ENCODE measurements at regions not wholly inside any gene's neighbourhood (a gene's known extent, or its start where the extent isn't known, plus 50 kb on each side); places are given as distances from the start of the nearest gene placed in this dataset.

DNA sequence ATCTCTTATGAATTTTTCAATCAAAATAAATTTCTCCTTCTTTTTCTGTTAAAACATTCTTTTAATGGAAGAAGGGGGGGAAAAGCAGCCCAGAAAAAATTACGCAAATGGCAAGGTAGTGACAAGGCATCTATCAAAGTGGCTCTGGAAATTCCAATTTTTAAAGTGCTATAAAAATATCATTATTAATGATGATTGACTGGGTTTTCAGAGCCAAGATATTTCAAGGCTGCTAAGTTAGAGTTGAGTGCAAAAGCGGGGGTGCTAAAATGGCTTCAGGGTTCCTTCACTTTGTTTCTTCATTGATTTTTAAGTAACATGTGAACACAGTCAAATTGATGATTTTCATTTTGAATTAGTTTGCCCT, 171.6 kb upstream of the CITED2 start:
- no peak for DNase-seq (ENCODE audit: low spot score)
- H3K4me1 ChIP-seq (ENCODE audit: insufficient read depth, poor library complexity, severe bottlenecking) = peaks cover 4% of the 10 kb centered on the region
- H3K36me3 ChIP-seq (ENCODE audit: low read depth) = no peaks in the 10 kb centered on the region
- TF ChIP-seq, protein P1, sequence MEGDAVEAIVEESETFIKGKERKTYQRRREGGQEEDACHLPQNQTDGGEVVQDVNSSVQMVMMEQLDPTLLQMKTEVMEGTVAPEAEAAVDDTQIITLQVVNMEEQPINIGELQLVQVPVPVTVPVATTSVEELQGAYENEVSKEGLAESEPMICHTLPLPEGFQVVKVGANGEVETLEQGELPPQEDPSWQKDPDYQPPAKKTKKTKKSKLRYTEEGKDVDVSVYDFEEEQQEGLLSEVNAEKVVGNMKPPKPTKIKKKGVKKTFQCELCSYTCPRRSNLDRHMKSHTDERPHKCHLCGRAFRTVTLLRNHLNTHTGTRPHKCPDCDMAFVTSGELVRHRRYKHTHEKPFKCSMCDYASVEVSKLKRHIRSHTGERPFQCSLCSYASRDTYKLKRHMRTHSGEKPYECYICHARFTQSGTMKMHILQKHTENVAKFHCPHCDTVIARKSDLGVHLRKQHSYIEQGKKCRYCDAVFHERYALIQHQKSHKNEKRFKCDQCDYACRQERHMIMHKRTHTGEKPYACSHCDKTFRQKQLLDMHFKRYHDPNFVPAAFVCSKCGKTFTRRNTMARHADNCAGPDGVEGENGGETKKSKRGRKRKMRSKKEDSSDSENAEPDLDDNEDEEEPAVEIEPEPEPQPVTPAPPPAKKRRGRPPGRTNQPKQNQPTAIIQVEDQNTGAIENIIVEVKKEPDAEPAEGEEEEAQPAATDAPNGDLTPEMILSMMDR (IDR thresholded peaks at IDR 0.05; ENCODE audit: poor library complexity, severe bottlenecking) = no peak
- no peaks in the 10 kb centered on the region for H3K27me3 ChIP-seq (ENCODE audit: insufficient read depth, poor library complexity, severe bottlenecking)
- ATAC-seq (ENCODE audit: low read depth) = no peak
- no peak overlapping the region for H3K4me3 ChIP-seq (ENCODE audit: severe bottlenecking)
- no peak overlapping the region for H3K27ac ChIP-seq (ENCODE audit: poor library complexity, severe bottlenecking)
- H3K9me3 ChIP-seq (ENCODE audit: severe bottlenecking) = no peaks in the 10 kb centered on the region

DNA sequence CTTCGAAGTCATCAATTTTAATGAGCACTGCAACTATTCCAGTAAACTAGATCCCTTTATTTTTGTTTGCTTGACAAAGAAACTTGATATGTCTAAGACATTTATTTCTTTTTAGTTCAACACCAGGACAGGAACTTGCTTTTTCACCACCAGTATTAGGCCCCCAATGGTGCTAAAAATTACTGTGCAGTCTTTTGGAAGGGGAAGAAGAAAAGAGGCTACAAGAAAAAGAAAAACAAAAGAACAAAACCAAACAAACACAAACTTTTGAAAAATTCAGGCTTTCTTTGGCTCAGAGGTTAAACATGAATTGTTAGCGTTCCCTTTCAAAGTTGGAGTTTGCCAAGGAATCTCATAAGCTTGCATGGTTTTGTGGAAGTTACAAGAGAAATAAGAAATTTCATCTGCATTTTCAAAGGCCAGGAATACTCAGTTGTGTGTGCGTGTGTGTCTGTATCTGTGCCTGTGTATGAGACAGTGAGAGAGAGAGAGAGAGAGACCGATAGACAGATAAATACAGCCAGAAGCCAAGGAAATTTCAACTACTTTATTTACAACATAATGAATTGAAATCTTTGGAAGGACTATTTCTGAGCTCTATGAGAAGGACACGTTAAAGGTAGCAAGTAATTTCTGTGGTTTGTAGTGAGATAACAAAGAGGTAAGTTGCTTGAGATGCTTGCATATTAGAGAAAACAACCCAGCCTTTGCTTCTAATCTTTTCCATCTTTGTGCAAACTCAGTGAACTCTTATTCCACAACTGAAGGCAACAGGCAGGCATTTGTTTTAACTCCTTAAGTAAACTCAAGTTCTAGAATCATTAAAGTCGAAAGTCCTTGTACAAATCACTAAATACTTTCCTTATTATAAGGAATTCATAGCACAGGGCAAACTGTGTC, 171.0 kb upstream of the CITED2 start:
- no peak for ATAC-seq (ENCODE audit: low read depth)
- Histone ChIP-seq H3K27ac (ENCODE audit: poor library complexity, severe bottlenecking) (no peak overlapping the region), H3K9me3 (ENCODE audit: severe bottlenecking) (no peaks in the 10 kb centered on the region)

DNA sequence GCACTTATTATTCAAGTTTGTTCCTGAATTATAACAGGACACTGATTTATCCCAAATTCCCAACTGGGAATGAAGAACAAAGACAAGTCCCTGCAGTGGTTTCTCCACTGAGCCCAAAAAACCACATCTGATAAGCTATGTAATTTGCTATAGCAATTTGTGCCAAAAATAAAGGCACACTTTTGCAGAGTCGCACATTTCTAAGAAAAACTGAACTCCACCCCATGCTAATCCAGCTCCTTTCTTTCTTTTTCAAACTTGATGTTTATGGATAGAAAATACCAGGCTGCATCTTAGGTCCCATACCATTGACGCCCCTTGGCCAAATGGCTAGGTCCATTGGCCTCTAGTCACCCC, 170.2 kb upstream of the CITED2 start:
- Histone ChIP-seq H3K36me3 (ENCODE audit: low read depth) (no peaks in the 10 kb centered on the region), H3K9me3 (ENCODE audit: severe bottlenecking) (no peaks in the 10 kb centered on the region), H3K27ac (ENCODE audit: poor library complexity, severe bottlenecking) (no peak overlapping the region), H3K4me3 (ENCODE audit: severe bottlenecking) (no peak overlapping the region), H3K27me3 (ENCODE audit: insufficient read depth, poor library complexity, severe bottlenecking) (no peaks in the 10 kb centered on the region), H3K4me1 (ENCODE audit: insufficient read depth, poor library complexity, severe bottlenecking) (peaks cover 13% of the 10 kb centered on the region)
- no peak for DNase-seq (ENCODE audit: low spot score)
- TF ChIP-seq, protein P1 (IDR thresholded peaks at IDR 0.05; ENCODE audit: poor library complexity, severe bottlenecking) = no peak
- ATAC-seq (ENCODE audit: low read depth) = no peak

More for the DNA sequence above, 171.0 kb upstream of the CITED2 start:
- Histone ChIP-seq H3K27me3 (ENCODE audit: insufficient read depth, poor library complexity, severe bottlenecking) (no peaks in the 10 kb centered on the region), H3K4me1 (ENCODE audit: insufficient read depth, poor library complexity, severe bottlenecking) (peaks cover 7% of the 10 kb centered on the region), H3K36me3 (ENCODE audit: low read depth) (no peaks in the 10 kb centered on the region), H3K4me3 (ENCODE audit: severe bottlenecking) (no peak overlapping the region)
- DNase-seq (ENCODE audit: low spot score) = no peak
- TF ChIP-seq, protein P1 (IDR thresholded peaks at IDR 0.05; ENCODE audit: poor library complexity, severe bottlenecking) = no peak

DNA sequence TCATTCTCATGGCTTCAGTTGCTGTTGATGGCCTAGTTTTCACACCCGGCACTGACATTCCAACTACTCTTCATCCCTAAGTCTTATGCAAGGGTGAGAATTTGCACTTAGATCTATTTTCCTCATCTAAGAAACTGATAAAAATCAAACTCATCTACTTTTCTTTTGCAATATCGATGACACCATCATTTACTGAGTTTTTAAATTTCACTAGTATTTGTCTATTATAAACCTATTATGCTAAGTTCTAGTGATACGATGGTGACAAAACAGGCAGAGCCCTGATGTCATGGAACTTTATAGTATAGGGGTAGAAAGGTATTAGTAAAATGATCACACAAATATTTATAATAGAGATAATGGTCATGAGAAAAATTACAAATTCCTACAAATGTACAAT, 167.9 kb upstream of the CITED2 start:
- ATAC-seq (ENCODE audit: low read depth) = no peak
- TF ChIP-seq, protein P1 (IDR thresholded peaks at IDR 0.05; ENCODE audit: poor library complexity, severe bottlenecking) = no peak
- no peaks in the 10 kb centered on the region for H3K27me3 ChIP-seq (ENCODE audit: insufficient read depth, poor library complexity, severe bottlenecking)
- no peak for DNase-seq (ENCODE audit: low spot score)
- no peaks in the 10 kb centered on the region for H3K9me3 ChIP-seq (ENCODE audit: severe bottlenecking)
- no peak overlapping the region for H3K4me3 ChIP-seq (ENCODE audit: severe bottlenecking)
- no peaks in the 10 kb centered on the region for H3K36me3 ChIP-seq (ENCODE audit: low read depth)
- peaks cover 11% of the 10 kb centered on the region for H3K4me1 ChIP-seq (ENCODE audit: insufficient read depth, poor library complexity, severe bottlenecking)
- H3K27ac ChIP-seq (ENCODE audit: poor library complexity, severe bottlenecking) = no peak overlapping the region

DNA sequence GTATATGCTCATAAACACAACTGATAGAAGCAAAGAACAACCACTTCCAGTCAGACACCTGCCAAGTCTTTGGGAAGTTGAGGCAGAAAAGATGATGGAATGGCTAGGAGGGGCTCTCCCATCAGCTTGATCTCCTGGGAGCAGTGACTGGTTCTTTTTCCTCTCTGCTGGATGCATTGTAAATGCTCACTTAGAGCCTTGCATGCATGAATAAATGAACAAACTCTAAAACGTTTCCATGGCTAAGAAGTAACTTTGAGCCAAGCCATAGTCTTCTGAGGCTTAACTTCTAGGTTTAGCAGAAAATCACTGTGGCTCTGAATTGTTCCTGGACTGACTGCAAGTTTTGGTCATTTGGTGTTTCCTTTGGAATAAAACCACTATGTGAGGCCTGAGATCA, 166.4 kb upstream of the CITED2 start:
- ATAC-seq (ENCODE audit: low read depth) = no peak
- no peaks in the 10 kb centered on the region for H3K27me3 ChIP-seq (ENCODE audit: insufficient read depth, poor library complexity, severe bottlenecking)
- TF ChIP-seq, protein P1 (IDR thresholded peaks at IDR 0.05; ENCODE audit: poor library complexity, severe bottlenecking) = no peak
- H3K27ac ChIP-seq (ENCODE audit: poor library complexity, severe bottlenecking) = no peak overlapping the region
- DNase-seq (ENCODE audit: low spot score) = no peak
- no peak overlapping the region for H3K4me3 ChIP-seq (ENCODE audit: severe bottlenecking)
- H3K9me3 ChIP-seq (ENCODE audit: severe bottlenecking) = no peaks in the 10 kb centered on the region
- H3K36me3 ChIP-seq (ENCODE audit: low read depth) = no peaks in the 10 kb centered on the region
- H3K4me1 ChIP-seq (ENCODE audit: insufficient read depth, poor library complexity, severe bottlenecking) = peaks cover 11% of the 10 kb centered on the region

Measured in RWPE2 (cell line).